Natural killer cell (primary cell): ENCODE measurements at regions not wholly inside any gene's neighbourhood (a gene's known extent, or its start where the extent isn't known, plus 50 kb on each side); places are given as distances from the start of the nearest gene placed in this dataset.

Source experiments
- ATAC-seq, 3 donors: fragments of 150-1000 bp in 2 of 3; fragments of 200-7000 bp in 1 of 3; cut with Tn5 transposase; 1 replicate in 1 of 3; 2 replicates in 2 of 3; pipeline ENCODE4 v1.10.0; 2021; ENCODE audit warnings: mild to moderate bottlenecking in 2 of 3, moderate library complexity in 2 of 3
- DNase-seq, 2 donors: peaks; one replicate each; pipeline versions ENCODE4 v3.0.0 to v3.0.0-alpha.2; 2013 to 2021; ENCODE audit warnings: mixed read lengths in 1 of 2
- H3K27ac ChIP-seq: one replicate; pipeline ENCODE4 v1.5.1; 2013; ENCODE audit warnings: mild to moderate bottlenecking, low read length
- H3K27me3 ChIP-seq: one replicate; pipeline ENCODE4 v1.6.1; 2013; ENCODE audit warnings: low read length; ENCODE audit not compliant: control insufficient read depth, insufficient read depth
- H3K36me3 ChIP-seq: one replicate; pipeline ENCODE4 v1.6.1; 2013; ENCODE audit warnings: low read length; ENCODE audit not compliant: control insufficient read depth, insufficient read depth
- H3K4me1 ChIP-seq: one replicate; pipeline ENCODE4 v1.6.1; 2013; ENCODE audit warnings: low read length; ENCODE audit not compliant: control insufficient read depth, insufficient read depth
- H3K4me3 ChIP-seq: one replicate; pipeline ENCODE4 v1.5.1; 2013; ENCODE audit warnings: low read length
- H3K9me3 ChIP-seq: one replicate; pipeline ENCODE4 v1.6.1; 2013; ENCODE audit warnings: low read length; ENCODE audit not compliant: control insufficient read depth, insufficient read depth
- H3K27ac Mint-ChIP-seq, 2 donors: one replicate each; pipeline ENCODE4 v1.8.0; 2022; ENCODE audit warnings: mild to moderate bottlenecking in 2 of 2, mixed read lengths in 2 of 2, moderate library complexity in 1 of 2
- H3K27me3 Mint-ChIP-seq, 2 donors: one replicate each; pipeline ENCODE4 v1.8.0; 2022; ENCODE audit warnings: low read depth in 2 of 2, mixed read lengths in 2 of 2
- H3K36me3 Mint-ChIP-seq: one replicate; pipeline ENCODE4 v1.8.0; 2022; ENCODE audit warnings: mixed read lengths
- H3K4me1 Mint-ChIP-seq, 2 donors: one replicate each; pipeline ENCODE4 v1.8.0; 2022; ENCODE audit warnings: mixed read lengths in 2 of 2
- H3K4me3 Mint-ChIP-seq: one replicate; pipeline ENCODE4 v1.8.0; 2022; ENCODE audit warnings: mild to moderate bottlenecking, moderate library complexity, mixed read lengths
- H3K9me3 Mint-ChIP-seq, 2 donors: one replicate each; pipeline ENCODE4 v1.8.0; 2022; ENCODE audit warnings: mixed read lengths in 2 of 2
- CTCF ChIP-seq: fragments of 200-600 bp; IDR thresholded peaks from one replicate; pipeline ENCODE4 v1.8.0; 2022; ENCODE audit warnings: antibody characterized with exemption
- WGBS: methylation state at CpG from one replicate; pipeline ENCODE4 v1.1.7; 2013; ENCODE audit warnings: missing lambda C conversion rate; ENCODE audit not compliant: insufficient coverage; 5-methylcytosine and 5-hydroxymethylcytosine counted together
- intact Hi-C: fragments of 100-400 bp; cut with micrococcal nuclease; formaldehyde crosslinking; loops from one replicate; pipeline ENCODE4 v1.14.2; 2022

- Mint-ChIP-seq H3K4me1 (peaks cover 59% of the 10 kb centered on the region in 2 donors), H3K27ac (peak overlapping the region; percentile 91 to 96), H3K4me3 (peak overlapping the region; percentile 82), H3K27me3 (peaks cover 0 to 12% of the 10 kb centered on the region in 2 donors), H3K9me3 (peaks cover 2 to 7% of the 10 kb centered on the region in 2 donors), H3K36me3 (no peaks in the 10 kb centered on the region)
- Histone ChIP-seq H3K27me3 (no peaks in the 10 kb centered on the region), H3K36me3 (no peaks in the 10 kb centered on the region), H3K4me1 (peaks cover 34% of the 10 kb centered on the region), H3K4me3 (no peak overlapping the region), H3K9me3 (no peaks in the 10 kb centered on the region), H3K27ac (peak overlapping the region; percentile 85)
- TF ChIP-seq CTCF, result no peak
- DNase-seq (no peak), ATAC-seq (no peak)
- intact Hi-C loops, result loop anchor here (5.0 kb wide), 1 partner anchor 490 kb away; the partner anchor contains the start of gene IFNGR1
- 83% methylated on average over 8 of the region's 9 CpGs for WGBS
These were observed 159.9 kb upstream of the TNFAIP3 start for GRCh38 chr6:137707038-137707589.

- peak overlapping the region; percentile 85 for H3K27ac ChIP-seq
- Mint-ChIP-seq H3K27ac (peak overlapping the region; percentile 91 to 96), H3K9me3 (peaks cover 2 to 7% of the 10 kb centered on the region in 2 donors), H3K4me3 (peak overlapping the region; percentile 82), H3K4me1 (peaks cover 64 to 65% of the 10 kb centered on the region in 2 donors), H3K36me3 (no peaks in the 10 kb centered on the region), H3K27me3 (peaks cover 0 to 10% of the 10 kb centered on the region in 2 donors)
- intact Hi-C loops, result loop anchor here (1.0 to 5.0 kb wide), 9 partner anchors 9 to 490 kb away; partner anchors contain the start of genes IFNGR1 and TNFAIP3
- H3K27me3 ChIP-seq, result no peaks in the 10 kb centered on the region
- ATAC-seq (peak; percentile 75 to 89 (median 84)), DNase-seq (peak; percentile 78 to 97)
- H3K4me3 ChIP-seq, result no peak overlapping the region
- H3K36me3 ChIP-seq, result no peaks in the 10 kb centered on the region
- H3K9me3 ChIP-seq, result no peaks in the 10 kb centered on the region
- peaks cover 34% of the 10 kb centered on the region for H3K4me1 ChIP-seq
- TF ChIP-seq CTCF, result peak; percentile 84
- 3% methylated on average over 10 of the region's 13 CpGs for WGBS
These were observed 159.3 kb upstream of the TNFAIP3 start for GRCh38 chr6:137707590-137708360.

- Histone ChIP-seq H3K4me3 (no peak overlapping the region), H3K4me1 (peaks cover 34% of the 10 kb centered on the region), H3K9me3 (no peaks in the 10 kb centered on the region), H3K27me3 (no peaks in the 10 kb centered on the region), H3K36me3 (no peaks in the 10 kb centered on the region), H3K27ac (peak overlapping the region; percentile 85)
- peak in 1 of 2 donors; percentile 50 for DNase-seq
- Mint-ChIP-seq H3K36me3 (no peaks in the 10 kb centered on the region), H3K4me1 (peaks cover 64 to 65% of the 10 kb centered on the region in 2 donors), H3K27me3 (peaks cover 0 to 5% of the 10 kb centered on the region in 2 donors), H3K27ac (peak overlapping the region; percentile 91 to 96), H3K4me3 (peak overlapping the region; percentile 82), H3K9me3 (peaks cover 2 to 7% of the 10 kb centered on the region in 2 donors)
- no peak for TF ChIP-seq CTCF
- intact Hi-C loops, result loop anchor here (1.0 to 5.0 kb wide), 9 partner anchors 8 to 491 kb away; partner anchors contain the start of genes IFNGR1 and TNFAIP3
- peak; percentile 9 to 41 (median 16) for ATAC-seq
- WGBS, result 33% methylated on average over 1 of the region's 1 CpG
These were observed 158.6 kb upstream of the TNFAIP3 start for GRCh38 chr6:137708481-137708880.
